ENCODE measurements at regions not wholly inside any gene's neighbourhood (a gene's known extent, or its start where the extent isn't known, plus 50 kb on each side); places are given as distances from the start of the nearest gene placed in this dataset.

DNA sequence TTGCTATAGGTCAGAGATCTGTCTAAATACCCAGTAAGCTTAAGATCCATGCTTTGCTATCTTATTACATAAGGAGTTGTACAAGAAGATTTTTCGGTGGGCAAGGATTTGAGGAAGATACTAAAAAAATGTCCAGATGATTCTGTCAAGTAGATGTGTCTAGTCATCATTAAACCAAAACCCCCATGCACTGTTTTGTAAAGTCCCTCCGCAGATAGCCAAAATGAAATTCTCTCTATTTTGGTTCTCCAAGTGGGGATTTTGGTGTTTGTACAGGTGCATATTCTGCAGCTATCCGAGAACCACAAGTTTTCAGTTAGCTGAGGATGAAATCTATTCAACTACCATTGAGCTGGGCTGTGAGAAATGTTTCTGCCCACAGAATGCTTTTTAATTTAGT is 994.8 kb downstream of the NLGN4X start:
- Mint-ChIP-seq H3K4me3 (ENCODE audit: unreplicated experiment) (no peak overlapping the region), H3K27ac (ENCODE audit: unreplicated experiment) (no peak overlapping the region), H3K36me3 (ENCODE audit: unreplicated experiment) (no peaks in the 10 kb centered on the region), H3K27me3 (ENCODE audit: unreplicated experiment) (no peaks in the 10 kb centered on the region), H3K4me1 (ENCODE audit: unreplicated experiment) (no peaks in the 10 kb centered on the region), H3K9me3 (ENCODE audit: unreplicated experiment) (peaks cover 37% of the 10 kb centered on the region)
- TF ChIP-seq, protein P1, sequence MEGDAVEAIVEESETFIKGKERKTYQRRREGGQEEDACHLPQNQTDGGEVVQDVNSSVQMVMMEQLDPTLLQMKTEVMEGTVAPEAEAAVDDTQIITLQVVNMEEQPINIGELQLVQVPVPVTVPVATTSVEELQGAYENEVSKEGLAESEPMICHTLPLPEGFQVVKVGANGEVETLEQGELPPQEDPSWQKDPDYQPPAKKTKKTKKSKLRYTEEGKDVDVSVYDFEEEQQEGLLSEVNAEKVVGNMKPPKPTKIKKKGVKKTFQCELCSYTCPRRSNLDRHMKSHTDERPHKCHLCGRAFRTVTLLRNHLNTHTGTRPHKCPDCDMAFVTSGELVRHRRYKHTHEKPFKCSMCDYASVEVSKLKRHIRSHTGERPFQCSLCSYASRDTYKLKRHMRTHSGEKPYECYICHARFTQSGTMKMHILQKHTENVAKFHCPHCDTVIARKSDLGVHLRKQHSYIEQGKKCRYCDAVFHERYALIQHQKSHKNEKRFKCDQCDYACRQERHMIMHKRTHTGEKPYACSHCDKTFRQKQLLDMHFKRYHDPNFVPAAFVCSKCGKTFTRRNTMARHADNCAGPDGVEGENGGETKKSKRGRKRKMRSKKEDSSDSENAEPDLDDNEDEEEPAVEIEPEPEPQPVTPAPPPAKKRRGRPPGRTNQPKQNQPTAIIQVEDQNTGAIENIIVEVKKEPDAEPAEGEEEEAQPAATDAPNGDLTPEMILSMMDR (IDR thresholded peaks at IDR 0.05), result no peak
- no peak for DNase-seq (ENCODE audit: extremely low spot score, unreplicated experiment)

GRCh38 chrX:5220421-5220820 is 1008.2 kb downstream of the NLGN4X start:
- H3K27ac Mint-ChIP-seq (ENCODE audit: unreplicated experiment), result no peak overlapping the region
- DNase-seq (ENCODE audit: extremely low spot score, unreplicated experiment), result no peak
- no peaks in the 10 kb centered on the region for H3K36me3 Mint-ChIP-seq (ENCODE audit: unreplicated experiment)
- H3K4me1 Mint-ChIP-seq (ENCODE audit: unreplicated experiment), result no peaks in the 10 kb centered on the region
- TF ChIP-seq, protein P1 (IDR thresholded peaks at IDR 0.05), result no peak
- H3K9me3 Mint-ChIP-seq (ENCODE audit: unreplicated experiment), result peaks cover 60% of the 10 kb centered on the region
- no peak overlapping the region for H3K4me3 Mint-ChIP-seq (ENCODE audit: unreplicated experiment)
- no peaks in the 10 kb centered on the region for H3K27me3 Mint-ChIP-seq (ENCODE audit: unreplicated experiment)

DNA sequence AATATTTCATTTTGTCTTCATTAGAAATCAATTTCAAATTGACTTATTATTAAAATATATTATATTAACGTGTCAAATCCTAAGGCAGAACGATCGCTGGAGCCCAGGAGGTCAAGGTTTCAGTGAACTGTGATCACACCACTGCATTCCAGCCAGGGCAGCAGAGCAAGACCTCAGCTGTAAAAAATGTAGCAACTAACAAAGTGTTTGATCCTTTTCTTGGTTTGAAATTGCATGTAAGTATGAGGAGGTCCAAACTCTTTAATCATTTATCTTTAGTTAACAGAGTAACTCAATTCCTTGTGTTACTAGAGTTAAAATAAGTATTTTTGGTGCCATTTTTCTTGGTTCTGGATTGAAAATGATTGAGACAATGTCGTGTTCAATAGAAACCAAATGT is 1033.9 kb downstream of the NLGN4X start:
- Mint-ChIP-seq H3K4me3 (ENCODE audit: unreplicated experiment) (no peak overlapping the region), H3K9me3 (ENCODE audit: unreplicated experiment) (peaks cover 37% of the 10 kb centered on the region), H3K27me3 (ENCODE audit: unreplicated experiment) (no peaks in the 10 kb centered on the region), H3K4me1 (ENCODE audit: unreplicated experiment) (no peaks in the 10 kb centered on the region), H3K36me3 (ENCODE audit: unreplicated experiment) (no peaks in the 10 kb centered on the region), H3K27ac (ENCODE audit: unreplicated experiment) (no peak overlapping the region)
- TF ChIP-seq, protein P1 (IDR thresholded peaks at IDR 0.05), result no peak
- no peak for DNase-seq (ENCODE audit: extremely low spot score, unreplicated experiment)

GRCh38 chrX:5180135-5180741 is 1048.4 kb downstream of the NLGN4X start:
- no peak for DNase-seq (ENCODE audit: extremely low spot score, unreplicated experiment)
- Mint-ChIP-seq H3K4me3 (ENCODE audit: unreplicated experiment) (no peak overlapping the region), H3K9me3 (ENCODE audit: unreplicated experiment) (peaks cover 36% of the 10 kb centered on the region), H3K4me1 (ENCODE audit: unreplicated experiment) (no peaks in the 10 kb centered on the region), H3K27me3 (ENCODE audit: unreplicated experiment) (no peaks in the 10 kb centered on the region), H3K27ac (ENCODE audit: unreplicated experiment) (no peak overlapping the region), H3K36me3 (ENCODE audit: unreplicated experiment) (no peaks in the 10 kb centered on the region)
- TF ChIP-seq, protein P1 (IDR thresholded peaks at IDR 0.05), result no peak

DNA sequence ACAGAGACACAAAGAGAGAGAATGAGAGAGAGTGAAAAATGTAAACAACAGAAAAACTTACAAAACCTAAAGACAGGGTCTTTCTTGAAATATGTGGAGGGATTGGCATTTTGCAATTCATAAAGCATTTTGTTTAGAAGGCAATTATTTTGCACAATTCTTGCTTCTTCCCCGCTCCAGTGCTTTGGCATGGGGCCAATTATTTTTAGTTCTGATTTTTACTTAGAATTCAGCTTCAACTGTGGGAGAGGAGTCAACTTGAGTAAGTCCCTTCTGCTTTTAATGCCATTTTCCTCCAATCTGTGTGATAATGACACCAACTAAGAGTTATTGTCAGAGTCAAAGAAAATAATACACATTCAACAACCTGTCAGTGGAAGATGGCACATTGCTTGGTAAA is 1051.9 kb downstream of the NLGN4X start:
- Mint-ChIP-seq H3K4me3 (ENCODE audit: unreplicated experiment) (no peak overlapping the region), H3K36me3 (ENCODE audit: unreplicated experiment) (no peaks in the 10 kb centered on the region), H3K27ac (ENCODE audit: unreplicated experiment) (no peak overlapping the region), H3K4me1 (ENCODE audit: unreplicated experiment) (no peaks in the 10 kb centered on the region), H3K27me3 (ENCODE audit: unreplicated experiment) (no peaks in the 10 kb centered on the region), H3K9me3 (ENCODE audit: unreplicated experiment) (peaks cover 44% of the 10 kb centered on the region)
- DNase-seq (ENCODE audit: extremely low spot score, unreplicated experiment), result no peak
- TF ChIP-seq, protein P1 (IDR thresholded peaks at IDR 0.05), result no peak
